ENCODE measurements at regions not wholly inside any gene's neighbourhood (a gene's known extent, or its start where the extent isn't known, plus 50 kb on each side); places are given as distances from the start of the nearest gene placed in this dataset.

DNA sequence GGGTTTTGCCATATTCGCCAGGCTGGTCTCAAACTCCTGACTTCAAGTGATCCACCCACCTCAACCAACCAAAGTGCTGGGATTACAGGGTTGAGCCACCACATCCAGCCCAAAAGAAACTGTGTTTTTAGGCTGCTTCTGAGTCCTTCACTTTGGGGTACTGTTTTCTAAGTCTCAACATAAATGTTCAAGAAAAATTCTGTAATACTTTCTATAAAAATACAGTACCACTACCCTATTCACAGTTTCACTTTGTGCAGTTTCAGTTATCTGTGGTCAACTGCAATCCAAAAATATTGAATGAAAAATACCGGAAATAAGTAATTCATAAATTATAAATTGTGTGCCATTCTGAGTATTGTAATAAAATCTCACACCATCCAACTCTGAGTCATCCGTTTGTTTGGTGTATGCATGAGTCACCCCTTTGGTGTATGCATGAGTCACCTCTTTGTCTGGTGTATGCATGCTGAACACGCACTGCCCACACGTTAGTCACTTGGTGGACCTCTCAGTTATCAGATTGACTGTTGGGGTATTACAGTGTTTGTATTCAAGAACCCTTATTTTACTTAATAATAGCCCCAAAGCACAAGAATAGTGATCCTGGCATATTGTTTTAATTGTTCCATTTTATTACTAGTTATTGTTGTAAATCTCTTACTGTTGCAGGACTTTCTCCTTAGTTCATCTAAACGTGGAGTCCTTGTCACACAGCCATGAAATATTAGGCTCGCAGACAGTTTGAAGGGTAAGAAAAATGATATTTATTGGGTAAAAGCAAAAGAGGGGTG lies 190.2 kb downstream of the FSCB start:
- H3K27ac ChIP-seq (ENCODE audit: low read depth) = no peak overlapping the region
- H3K4me3 ChIP-seq (ENCODE audit: low read depth, low read length) = no peak overlapping the region
- DNase-seq (ENCODE audit: extremely low spot score) = no peak
- no peaks in the 10 kb centered on the region for H3K4me1 ChIP-seq (ENCODE audit: insufficient read depth)
- 48% methylated on average over 7 of the region's 7 CpGs for WGBS
- H3K36me3 ChIP-seq (ENCODE audit: insufficient read depth) = no peaks in the 10 kb centered on the region

- no peak overlapping the region for H3K4me3 ChIP-seq (ENCODE audit: low read depth, low read length)
- H3K4me1 ChIP-seq (ENCODE audit: insufficient read depth) = no peaks in the 10 kb centered on the region
- no peaks in the 10 kb centered on the region for H3K36me3 ChIP-seq (ENCODE audit: insufficient read depth)
- WGBS = 98% methylated on average over 1 of the region's 1 CpG
- no peak overlapping the region for H3K27ac ChIP-seq (ENCODE audit: low read depth)
- no peak for DNase-seq (ENCODE audit: extremely low spot score)
Observed at GRCh38 chr14:44309331-44309730, 197.8 kb downstream of the FSCB start.

- Histone ChIP-seq H3K4me3 (ENCODE audit: low read depth, low read length) (no peak overlapping the region), H3K27ac (ENCODE audit: low read depth) (no peak overlapping the region), H3K4me1 (ENCODE audit: insufficient read depth) (no peaks in the 10 kb centered on the region), H3K36me3 (ENCODE audit: insufficient read depth) (no peaks in the 10 kb centered on the region)
- no peak for DNase-seq (ENCODE audit: extremely low spot score)
Observed at GRCh38 chr14:44300916-44301315, 206.2 kb downstream of the FSCB start.

DNA sequence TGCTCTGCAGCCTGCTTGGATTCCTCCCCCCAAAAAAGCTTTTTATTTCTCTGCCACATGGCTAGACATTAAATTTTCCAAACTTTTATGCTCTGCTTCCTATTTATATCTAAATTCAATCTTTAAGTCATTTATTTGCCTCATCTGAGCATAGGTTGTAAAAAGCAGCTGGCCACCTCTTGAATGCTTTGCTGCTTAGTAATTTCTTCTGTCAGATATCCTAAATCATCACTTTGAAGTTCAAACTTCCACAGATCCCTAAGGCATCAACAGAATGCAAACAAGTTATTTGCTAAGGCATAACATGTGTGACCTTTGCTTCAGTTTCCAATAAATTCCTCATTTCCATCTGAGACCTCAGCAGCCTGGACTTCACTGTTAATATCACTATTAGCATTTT lies 209.6 kb downstream of the FSCB start:
- Histone ChIP-seq H3K4me3 (ENCODE audit: low read depth, low read length) (no peak overlapping the region), H3K4me1 (ENCODE audit: insufficient read depth) (no peaks in the 10 kb centered on the region), H3K36me3 (ENCODE audit: insufficient read depth) (no peaks in the 10 kb centered on the region), H3K27ac (ENCODE audit: low read depth) (no peak overlapping the region)
- DNase-seq (ENCODE audit: extremely low spot score) = no peak

GRCh38 chr14:44291366-44291915 lies 215.6 kb downstream of the FSCB start:
- peak; percentile 2 for DNase-seq (ENCODE audit: extremely low spot score)
- H3K27ac ChIP-seq (ENCODE audit: low read depth) = no peak overlapping the region
- WGBS = 32% methylated on average over 8 of the region's 8 CpGs
- no peaks in the 10 kb centered on the region for H3K4me1 ChIP-seq (ENCODE audit: insufficient read depth)
- no peak overlapping the region for H3K4me3 ChIP-seq (ENCODE audit: low read depth, low read length)
- H3K36me3 ChIP-seq (ENCODE audit: insufficient read depth) = no peaks in the 10 kb centered on the region

DNA sequence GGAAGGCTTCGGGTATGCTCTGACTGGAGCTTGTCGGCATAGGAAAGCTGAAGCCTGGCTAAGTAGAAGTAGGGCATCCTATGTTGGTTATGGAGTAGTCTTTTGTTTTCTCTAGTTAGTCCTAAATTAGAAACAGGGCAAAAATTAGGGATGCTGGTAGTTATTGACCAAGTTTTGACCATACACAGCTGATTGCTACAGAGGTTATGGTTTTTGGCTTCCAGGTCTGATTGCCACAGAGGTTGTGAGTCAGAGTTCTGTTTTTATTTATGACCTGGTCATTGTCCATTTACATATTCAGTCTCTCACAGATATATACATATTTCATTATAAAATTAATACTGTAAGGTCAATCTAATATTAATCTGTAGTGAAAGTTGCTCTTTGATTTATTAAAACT lies 219.2 kb downstream of the FSCB start:
- 94% methylated on average over 2 of the region's 2 CpGs for WGBS
- no peak overlapping the region for H3K4me3 ChIP-seq (ENCODE audit: low read depth, low read length)
- H3K36me3 ChIP-seq (ENCODE audit: insufficient read depth) = no peaks in the 10 kb centered on the region
- H3K27ac ChIP-seq (ENCODE audit: low read depth) = no peak overlapping the region
- no peaks in the 10 kb centered on the region for H3K4me1 ChIP-seq (ENCODE audit: insufficient read depth)
- DNase-seq (ENCODE audit: extremely low spot score) = no peak

- 87% methylated on average over 2 of the region's 2 CpGs for WGBS
- H3K36me3 ChIP-seq (ENCODE audit: insufficient read depth) = no peaks in the 10 kb centered on the region
- H3K27ac ChIP-seq (ENCODE audit: low read depth) = no peak overlapping the region
- H3K4me3 ChIP-seq (ENCODE audit: low read depth, low read length) = no peak overlapping the region
- no peak for DNase-seq (ENCODE audit: extremely low spot score)
- H3K4me1 ChIP-seq (ENCODE audit: insufficient read depth) = no peaks in the 10 kb centered on the region
Observed at GRCh38 chr14:44286201-44286600, 220.9 kb downstream of the FSCB start.

- no peak overlapping the region for H3K27ac ChIP-seq (ENCODE audit: low read depth)
- H3K4me3 ChIP-seq (ENCODE audit: low read depth, low read length) = no peak overlapping the region
- WGBS = 51% methylated on average over 1 of the region's 1 CpG
- no peak for DNase-seq (ENCODE audit: extremely low spot score)
- H3K36me3 ChIP-seq (ENCODE audit: insufficient read depth) = no peaks in the 10 kb centered on the region
- H3K4me1 ChIP-seq (ENCODE audit: insufficient read depth) = no peaks in the 10 kb centered on the region
Observed at GRCh38 chr14:44283836-44284235, 223.2 kb downstream of the FSCB start.

GRCh38 chr14:44279357-44279756 lies 227.7 kb downstream of the FSCB start:
- no peak overlapping the region for H3K27ac ChIP-seq (ENCODE audit: low read depth)
- no peaks in the 10 kb centered on the region for H3K36me3 ChIP-seq (ENCODE audit: insufficient read depth)
- no peaks in the 10 kb centered on the region for H3K4me1 ChIP-seq (ENCODE audit: insufficient read depth)
- WGBS = 38% methylated on average over 1 of the region's 1 CpG
- DNase-seq (ENCODE audit: extremely low spot score) = no peak
- no peak overlapping the region for H3K4me3 ChIP-seq (ENCODE audit: low read depth, low read length)

DNA sequence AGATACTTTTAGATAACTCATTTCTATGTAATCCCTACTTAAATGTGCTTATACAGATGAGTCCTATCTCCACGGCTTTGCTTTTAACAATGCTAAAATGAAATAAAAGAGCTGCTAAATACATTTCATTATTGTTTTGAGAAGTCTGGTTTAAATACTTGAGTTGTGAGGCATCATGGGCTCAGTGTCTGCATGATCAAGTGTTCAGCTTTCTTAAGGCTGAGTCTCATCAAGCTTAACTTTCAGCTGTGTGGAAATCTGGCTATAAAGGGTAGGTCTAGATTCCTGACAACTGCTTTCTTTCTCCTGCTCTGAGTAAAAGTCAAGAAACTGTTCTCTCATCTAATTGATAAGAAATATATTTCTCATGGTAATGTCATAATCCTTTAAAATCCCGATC lies 235.4 kb downstream of the FSCB start:
- Histone ChIP-seq H3K27ac (ENCODE audit: low read depth) (no peak overlapping the region), H3K36me3 (ENCODE audit: insufficient read depth) (no peaks in the 10 kb centered on the region), H3K4me1 (ENCODE audit: insufficient read depth) (no peaks in the 10 kb centered on the region), H3K4me3 (ENCODE audit: low read depth, low read length) (no peak overlapping the region)
- DNase-seq (ENCODE audit: extremely low spot score) = no peak
- 45% methylated on average over 2 of the region's 2 CpGs for WGBS

- Histone ChIP-seq H3K36me3 (ENCODE audit: insufficient read depth) (no peaks in the 10 kb centered on the region), H3K4me3 (ENCODE audit: low read depth, low read length) (no peak overlapping the region), H3K4me1 (ENCODE audit: insufficient read depth) (no peaks in the 10 kb centered on the region), H3K27ac (ENCODE audit: low read depth) (no peak overlapping the region)
- DNase-seq (ENCODE audit: extremely low spot score) = no peak
- 76% methylated on average over 3 of the region's 3 CpGs for WGBS
Observed at GRCh38 chr14:44271006-44271405, 236.1 kb downstream of the FSCB start.

GRCh38 chr14:44265246-44265645 lies 241.8 kb downstream of the FSCB start:
- no peaks in the 10 kb centered on the region for H3K4me1 ChIP-seq (ENCODE audit: insufficient read depth)
- no peaks in the 10 kb centered on the region for H3K36me3 ChIP-seq (ENCODE audit: insufficient read depth)
- H3K4me3 ChIP-seq (ENCODE audit: low read depth, low read length) = no peak overlapping the region
- no peak overlapping the region for H3K27ac ChIP-seq (ENCODE audit: low read depth)
- WGBS = 31% methylated on average over 2 of the region's 2 CpGs
- no peak for DNase-seq (ENCODE audit: extremely low spot score)

DNA sequence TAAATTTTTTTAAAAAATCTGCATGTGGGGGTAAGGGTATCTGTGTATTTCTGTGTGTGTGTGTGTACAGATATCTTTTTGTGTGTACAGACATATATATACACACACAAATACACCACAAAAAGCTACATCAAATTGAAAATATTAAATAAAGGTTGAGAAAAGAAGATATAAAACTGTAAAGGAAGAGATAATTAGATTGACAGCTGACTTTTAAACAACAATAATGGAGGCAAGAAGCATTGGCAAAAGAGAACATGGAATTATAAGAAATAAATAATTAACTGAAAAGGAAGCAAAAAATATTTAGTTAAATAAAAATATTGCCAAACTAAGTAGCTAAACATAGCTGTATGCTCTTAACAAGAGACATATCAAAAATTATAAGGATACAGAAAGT lies 291.4 kb downstream of the FSCB start:
- Histone ChIP-seq H3K4me1 (ENCODE audit: insufficient read depth) (no peaks in the 10 kb centered on the region), H3K27ac (ENCODE audit: low read depth) (no peak overlapping the region), H3K36me3 (ENCODE audit: insufficient read depth) (no peaks in the 10 kb centered on the region), H3K4me3 (ENCODE audit: low read depth, low read length) (no peak overlapping the region)
- DNase-seq (ENCODE audit: extremely low spot score) = no peak

- DNase-seq (ENCODE audit: extremely low spot score) = no peak
- Histone ChIP-seq H3K27ac (ENCODE audit: low read depth) (no peak overlapping the region), H3K36me3 (ENCODE audit: insufficient read depth) (no peaks in the 10 kb centered on the region), H3K4me1 (ENCODE audit: insufficient read depth) (no peaks in the 10 kb centered on the region), H3K4me3 (ENCODE audit: low read depth, low read length) (no peak overlapping the region)
- WGBS = 93% methylated on average over 2 of the region's 2 CpGs
Observed at GRCh38 chr14:44211718-44212117, 295.4 kb downstream of the FSCB start.
